HL-60 (cell line): ENCODE measurements at regions not wholly inside any gene's neighbourhood (a gene's known extent, or its start where the extent isn't known, plus 50 kb on each side); places are given as distances from the start of the nearest gene placed in this dataset.

Experiments used
- DNase-seq, 2 experiments: peaks; one replicate each; pipeline ENCODE4 v3.0.0-alpha.2; 2010 to 2020; ENCODE audit warnings: low read depth in 1 of 2, low spot score in 1 of 2
- H3K27ac ChIP-seq: fragments of 250-450 bp; sonication (Bioruptor Pico); replicated peaks from 2 replicates; pipeline ENCODE4 v1.5.1; 2020; ENCODE audit warnings: mild to moderate bottlenecking, moderate library complexity
- H3K27me3 ChIP-seq: fragments of 250-450 bp; sonication (Bioruptor Pico); 2 replicates; pipeline ENCODE4 v1.5.1; 2021; ENCODE audit warnings: mild to moderate bottlenecking, moderate library complexity; ENCODE audit not compliant: insufficient read depth, poor library complexity, severe bottlenecking
- H3K4me3 ChIP-seq: replicated peaks from 2 replicates; pipeline ENCODE4 v1.5.1; 2011; ENCODE audit warnings: mild to moderate bottlenecking, control low read depth, low read length; ENCODE audit not compliant: insufficient read depth
- CTCF ChIP-seq: IDR thresholded peaks from one replicate; pipeline ENCODE4 v1.5.1; 2011; ENCODE audit warnings: low read length, control low read depth, inconsistent platforms; ENCODE audit not compliant: insufficient read depth
- GABPA ChIP-seq: IDR thresholded peaks from 2 replicates; pipeline ENCODE4 v1.6.1; 2012; ENCODE audit warnings: low read depth
- POLR2AphosphoS5 ChIP-seq: IDR thresholded peaks from 2 replicates; pipeline ENCODE4 v1.6.1; 2012; ENCODE audit warnings: low read depth
- REST ChIP-seq: IDR thresholded peaks from 2 replicates; pipeline ENCODE4 v1.6.1; 2012; ENCODE audit warnings: low read depth; ENCODE audit not compliant: insufficient replicate concordance
- SPI1 ChIP-seq: IDR thresholded peaks from 2 replicates; pipeline ENCODE4 v1.6.1; 2012; ENCODE audit warnings: low read depth, mild to moderate bottlenecking, borderline replicate concordance

- H3K27ac ChIP-seq, result no peak overlapping the region
- no peak overlapping the region for H3K4me3 ChIP-seq
- no peak for DNase-seq
- H3K27me3 ChIP-seq, result no peaks in the 10 kb centered on the region
- TF ChIP-seq GABPA (no peak), REST (no peak), CTCF (no peak), POLR2AphosphoS5 (no peak), SPI1 (no peak)
Observed at GRCh38 chrX:69277369-69277990, 112.2 kb upstream of the PJA1 start.

- DNase-seq, result no peak
- Histone ChIP-seq H3K27ac (no peak overlapping the region), H3K4me3 (no peak overlapping the region), H3K27me3 (no peaks in the 10 kb centered on the region)
- TF ChIP-seq POLR2AphosphoS5 (no peak), REST (no peak), CTCF (no peak), SPI1 (no peak), GABPA (no peak)
Observed at GRCh38 chrX:69268611-69269010, 103.4 kb upstream of the PJA1 start.

- Histone ChIP-seq H3K4me3 (no peak overlapping the region), H3K27me3 (no peaks in the 10 kb centered on the region), H3K27ac (no peak overlapping the region)
- no peak for DNase-seq
- TF ChIP-seq CTCF (no peak), REST (no peak), POLR2AphosphoS5 (no peak), SPI1 (no peak), GABPA (no peak)
Observed at GRCh38 chrX:69264158-69264581, 98.9 kb upstream of the PJA1 start.
